ENCODE measurements at regions not wholly inside any gene's neighbourhood (a gene's known extent, or its start where the extent isn't known, plus 50 kb on each side); places are given as distances from the start of the nearest gene placed in this dataset.
A peak's percentile ranks its signal among the peaks of the same experiment; 100 is the strongest.

GRCh38 chr5:98066910-98067309 lies 706.6 kb upstream of the RGMB start (continued):
- no peak for TF ChIP-seq ZNF423 (CRISPR knock-in tag; IDR thresholded peaks at IDR 0.05)
- TF ChIP-seq, protein P1, sequence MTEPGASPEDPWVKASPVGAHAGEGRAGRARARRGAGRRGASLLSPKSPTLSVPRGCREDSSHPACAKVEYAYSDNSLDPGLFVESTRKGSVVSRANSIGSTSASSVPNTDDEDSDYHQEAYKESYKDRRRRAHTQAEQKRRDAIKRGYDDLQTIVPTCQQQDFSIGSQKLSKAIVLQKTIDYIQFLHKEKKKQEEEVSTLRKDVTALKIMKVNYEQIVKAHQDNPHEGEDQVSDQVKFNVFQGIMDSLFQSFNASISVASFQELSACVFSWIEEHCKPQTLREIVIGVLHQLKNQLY (CRISPR knock-in tag; IDR thresholded peaks at IDR 0.05): no peak
- TF ChIP-seq, protein P2, sequence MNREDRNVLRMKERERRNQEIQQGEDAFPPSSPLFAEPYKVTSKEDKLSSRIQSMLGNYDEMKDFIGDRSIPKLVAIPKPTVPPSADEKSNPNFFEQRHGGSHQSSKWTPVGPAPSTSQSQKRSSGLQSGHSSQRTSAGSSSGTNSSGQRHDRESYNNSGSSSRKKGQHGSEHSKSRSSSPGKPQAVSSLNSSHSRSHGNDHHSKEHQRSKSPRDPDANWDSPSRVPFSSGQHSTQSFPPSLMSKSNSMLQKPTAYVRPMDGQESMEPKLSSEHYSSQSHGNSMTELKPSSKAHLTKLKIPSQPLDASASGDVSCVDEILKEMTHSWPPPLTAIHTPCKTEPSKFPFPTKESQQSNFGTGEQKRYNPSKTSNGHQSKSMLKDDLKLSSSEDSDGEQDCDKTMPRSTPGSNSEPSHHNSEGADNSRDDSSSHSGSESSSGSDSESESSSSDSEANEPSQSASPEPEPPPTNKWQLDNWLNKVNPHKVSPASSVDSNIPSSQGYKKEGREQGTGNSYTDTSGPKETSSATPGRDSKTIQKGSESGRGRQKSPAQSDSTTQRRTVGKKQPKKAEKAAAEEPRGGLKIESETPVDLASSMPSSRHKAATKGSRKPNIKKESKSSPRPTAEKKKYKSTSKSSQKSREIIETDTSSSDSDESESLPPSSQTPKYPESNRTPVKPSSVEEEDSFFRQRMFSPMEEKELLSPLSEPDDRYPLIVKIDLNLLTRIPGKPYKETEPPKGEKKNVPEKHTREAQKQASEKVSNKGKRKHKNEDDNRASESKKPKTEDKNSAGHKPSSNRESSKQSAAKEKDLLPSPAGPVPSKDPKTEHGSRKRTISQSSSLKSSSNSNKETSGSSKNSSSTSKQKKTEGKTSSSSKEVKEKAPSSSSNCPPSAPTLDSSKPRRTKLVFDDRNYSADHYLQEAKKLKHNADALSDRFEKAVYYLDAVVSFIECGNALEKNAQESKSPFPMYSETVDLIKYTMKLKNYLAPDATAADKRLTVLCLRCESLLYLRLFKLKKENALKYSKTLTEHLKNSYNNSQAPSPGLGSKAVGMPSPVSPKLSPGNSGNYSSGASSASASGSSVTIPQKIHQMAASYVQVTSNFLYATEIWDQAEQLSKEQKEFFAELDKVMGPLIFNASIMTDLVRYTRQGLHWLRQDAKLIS (CRISPR knock-in tag; IDR thresholded peaks at IDR 0.05; ENCODE audit: borderline replicate concordance): no peak

GRCh38 chr5:98069876-98070512 lies 703.5 kb upstream of the RGMB start:
- no peaks in the 10 kb centered on the region for H3K36me3 Mint-ChIP-seq
- peaks cover 5% of the 10 kb centered on the region; the same call in 1 of the 2 replicates for H3K4me1 Mint-ChIP-seq
- ChIA-PET POLR2A (no interaction called here), CTCF (no interaction called here)
- H3K4me3 Mint-ChIP-seq: no peak overlapping the region
- ATAC-seq (no peak), DNase-seq (ENCODE audit: low spot score) (no peak)
- no peak overlapping the region for H3K27ac Mint-ChIP-seq
- H3K27me3 Mint-ChIP-seq (ENCODE audit: low read depth): no peaks in the 10 kb centered on the region; the same call in 1 of the 2 replicates
- TF ChIP-seq, protein P3, sequence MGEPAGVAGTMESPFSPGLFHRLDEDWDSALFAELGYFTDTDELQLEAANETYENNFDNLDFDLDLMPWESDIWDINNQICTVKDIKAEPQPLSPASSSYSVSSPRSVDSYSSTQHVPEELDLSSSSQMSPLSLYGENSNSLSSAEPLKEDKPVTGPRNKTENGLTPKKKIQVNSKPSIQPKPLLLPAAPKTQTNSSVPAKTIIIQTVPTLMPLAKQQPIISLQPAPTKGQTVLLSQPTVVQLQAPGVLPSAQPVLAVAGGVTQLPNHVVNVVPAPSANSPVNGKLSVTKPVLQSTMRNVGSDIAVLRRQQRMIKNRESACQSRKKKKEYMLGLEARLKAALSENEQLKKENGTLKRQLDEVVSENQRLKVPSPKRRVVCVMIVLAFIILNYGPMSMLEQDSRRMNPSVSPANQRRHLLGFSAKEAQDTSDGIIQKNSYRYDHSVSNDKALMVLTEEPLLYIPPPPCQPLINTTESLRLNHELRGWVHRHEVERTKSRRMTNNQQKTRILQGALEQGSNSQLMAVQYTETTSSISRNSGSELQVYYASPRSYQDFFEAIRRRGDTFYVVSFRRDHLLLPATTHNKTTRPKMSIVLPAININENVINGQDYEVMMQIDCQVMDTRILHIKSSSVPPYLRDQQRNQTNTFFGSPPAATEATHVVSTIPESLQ (CRISPR knock-in tag; IDR thresholded peaks at IDR 0.05): no peak
- TF ChIP-seq SOX15 (CRISPR knock-in tag; IDR thresholded peaks at IDR 0.05): no peak
- TF ChIP-seq SP1 (CRISPR knock-in tag; conservative IDR thresholded peaks at IDR 0.05): no peak
- no peak for TF ChIP-seq ZNF532 (CRISPR knock-in tag; IDR thresholded peaks at IDR 0.05; ENCODE audit: borderline replicate concordance)
- no peak for TF ChIP-seq ATF2 (CRISPR knock-in tag; IDR thresholded peaks at IDR 0.05; ENCODE audit: borderline replicate concordance, low read depth)
- no peak for TF ChIP-seq CREB1 (CRISPR knock-in tag; IDR thresholded peaks at IDR 0.05)
- H3K9me3 Mint-ChIP-seq: no peaks in the 10 kb centered on the region

GRCh38 chr5:98072921-98073320 lies 700.5 kb upstream of the RGMB start:
- no peaks in the 10 kb centered on the region for H3K9me3 Mint-ChIP-seq
- DNase-seq (ENCODE audit: low spot score): no peak
- peaks cover 10% of the 10 kb centered on the region; the same call in 1 of the 2 replicates for H3K4me1 Mint-ChIP-seq
- TF ChIP-seq, protein P4, sequence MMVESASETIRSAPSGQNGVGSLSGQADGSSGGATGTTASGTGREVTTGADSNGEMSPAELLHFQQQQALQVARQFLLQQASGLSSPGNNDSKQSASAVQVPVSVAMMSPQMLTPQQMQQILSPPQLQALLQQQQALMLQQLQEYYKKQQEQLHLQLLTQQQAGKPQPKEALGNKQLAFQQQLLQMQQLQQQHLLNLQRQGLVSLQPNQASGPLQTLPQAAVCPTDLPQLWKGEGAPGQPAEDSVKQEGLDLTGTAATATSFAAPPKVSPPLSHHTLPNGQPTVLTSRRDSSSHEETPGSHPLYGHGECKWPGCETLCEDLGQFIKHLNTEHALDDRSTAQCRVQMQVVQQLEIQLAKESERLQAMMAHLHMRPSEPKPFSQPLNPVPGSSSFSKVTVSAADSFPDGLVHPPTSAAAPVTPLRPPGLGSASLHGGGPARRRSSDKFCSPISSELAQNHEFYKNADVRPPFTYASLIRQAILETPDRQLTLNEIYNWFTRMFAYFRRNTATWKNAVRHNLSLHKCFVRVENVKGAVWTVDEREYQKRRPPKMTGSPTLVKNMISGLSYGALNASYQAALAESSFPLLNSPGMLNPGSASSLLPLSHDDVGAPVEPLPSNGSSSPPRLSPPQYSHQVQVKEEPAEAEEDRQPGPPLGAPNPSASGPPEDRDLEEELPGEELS (CRISPR knock-in tag; IDR thresholded peaks at IDR 0.05): no peak
- TF ChIP-seq HMGA2 (CRISPR knock-in tag; IDR thresholded peaks at IDR 0.05): peak; percentile 93
- no peak overlapping the region for H3K27ac Mint-ChIP-seq
- no peaks in the 10 kb centered on the region; the same call in 1 of the 2 replicates for H3K27me3 Mint-ChIP-seq (ENCODE audit: low read depth)
- CTCF ChIA-PET: interaction anchor here (0.9 kb wide), 1 partner anchor 724 kb away, joined by 4 read pairs; no protein-coding TSS in a partner anchor
- no peak for ATAC-seq
- POLR2A ChIA-PET: no interaction called here
- H3K36me3 Mint-ChIP-seq: no peaks in the 10 kb centered on the region
- no peak overlapping the region for H3K4me3 Mint-ChIP-seq

All from WTC11 (cell line).